ENCODE measurements at regions not wholly inside any gene's neighbourhood (a gene's known extent, or its start where the extent isn't known, plus 50 kb on each side); places are given as distances from the start of the nearest gene placed in this dataset.
A peak's percentile ranks its signal among the peaks of the same experiment; 100 is the strongest.
"Not testable (repeated sequence)": the region's sequence is repeated elsewhere in the genome, so short reads cannot be mapped to it uniquely, and the experiment has no call there.

GRCh38 chr12:48409938-48410337 lies 59.2 kb upstream of the ZNF641 start (continued):
- TF ChIP-seq RCOR1 (IDR thresholded peaks at IDR 0.05; ENCODE audit: borderline replicate concordance in 1 of 2, low read depth in 2 of 2, low read length in 2 of 2) = peak in 1 of 2 experiments; percentile 36; a peak in 1 of 4 replicates
- TF ChIP-seq VEZF1 (CRISPR knock-in tag; IDR thresholded peaks at IDR 0.05) = peak; percentile 48; the same call in 1 of the 2 replicates
- peak; percentile 26 to 40 (median 32); a peak in 4 of 6 replicates for TF ChIP-seq CTCF (IDR thresholded peaks at IDR 0.05 in 2 of 3, conservative IDR thresholded peaks at IDR 0.05 in 1 of 3; ENCODE audit: insufficient read depth in 2 of 3, low read depth in 1 of 3, low read length in 3 of 3)
- TF ChIP-seq DPF2 (IDR thresholded peaks at IDR 0.05) = peak; percentile 52; the same call in 1 of the 2 replicates
- 0 out of 2 replicates have a peak, but pooled peaks have one; percentile 29 for TF ChIP-seq ZEB2 (IDR thresholded peaks at IDR 0.05)
- TF ChIP-seq RAD21 (CRISPR knock-in tag; conservative IDR thresholded peaks at IDR 0.05 in 1 of 2, IDR thresholded peaks at IDR 0.05 in 1 of 2) = peak; percentile 57 to 61
- peak; percentile 43 for TF ChIP-seq PKNOX1 (IDR thresholded peaks at IDR 0.05)
- peak; percentile 67; the same call in 1 of the 2 replicates for TF ChIP-seq LEF1 (IDR thresholded peaks at IDR 0.05)
- TF ChIP-seq ZNF589 (CRISPR knock-in tag; IDR thresholded peaks at IDR 0.05; ENCODE audit: low read depth) = 0 out of 2 replicates have a peak, but pooled peaks have one; percentile 19
- peak; percentile 37; the same call in 1 of the 2 replicates for TF ChIP-seq ELF1 (tag; IDR thresholded peaks at IDR 0.05)
- TF ChIP-seq KLF13 (tag; IDR thresholded peaks at IDR 0.05; ENCODE audit: borderline replicate concordance, low read depth) = 0 out of 2 replicates have a peak, but pooled peaks have one; percentile 23
- not testable (repeated sequence) for TF ChIP-seq ATF1 (CRISPR knock-in tag; IDR thresholded peaks at IDR 0.05)
- TF ChIP-seq ATF1 (tag; IDR thresholded peaks at IDR 0.05) = peak; percentile 45
